ENCODE measurements at regions not wholly inside any gene's neighbourhood (a gene's known extent, or its start where the extent isn't known, plus 50 kb on each side); places are given as distances from the start of the nearest gene placed in this dataset.

- TF ChIP-seq NR3C1 (CRISPR knock-in tag; IDR thresholded peaks at IDR 0.05) (no peak), POLR2AphosphoS2 (IDR thresholded peaks at IDR 0.05; ENCODE audit: low read length) (no peak), CTCF (IDR thresholded peaks at IDR 0.05 in 2 of 3, conservative IDR thresholded peaks at IDR 0.05 in 1 of 3; ENCODE audit: insufficient read depth in 2 of 3, low read depth in 1 of 3, low read length in 3 of 3) (no peak), ZNF140 (CRISPR knock-in tag; IDR thresholded peaks at IDR 0.05) (no peak), HOMEZ (CRISPR knock-in tag; IDR thresholded peaks at IDR 0.05) (no peak), ATF3 (IDR thresholded peaks at IDR 0.05) (no peak), ATF3 (CRISPR knock-in tag; conservative IDR thresholded peaks at IDR 0.05) (no peak), ELK1 (CRISPR knock-in tag; IDR thresholded peaks at IDR 0.05) (no peak), ZNF274 (IDR thresholded peaks at IDR 0.05; ENCODE audit: borderline replicate concordance, low read depth, low read length) (no peak), EHMT2 (IDR thresholded peaks at IDR 0.05) (no peak), JUNB (CRISPR knock-in tag; conservative IDR thresholded peaks at IDR 0.05) (no peak), HNRNPL (IDR thresholded peaks at IDR 0.05; ENCODE audit: low read depth, low read length) (no peak)
Measured at GRCh38 chr3:165439765-165440164, 243.6 kb upstream of the SLITRK3 start.
